ENCODE measurements at regions not wholly inside any gene's neighbourhood (a gene's known extent, or its start where the extent isn't known, plus 50 kb on each side); places are given as distances from the start of the nearest gene placed in this dataset.

DNA sequence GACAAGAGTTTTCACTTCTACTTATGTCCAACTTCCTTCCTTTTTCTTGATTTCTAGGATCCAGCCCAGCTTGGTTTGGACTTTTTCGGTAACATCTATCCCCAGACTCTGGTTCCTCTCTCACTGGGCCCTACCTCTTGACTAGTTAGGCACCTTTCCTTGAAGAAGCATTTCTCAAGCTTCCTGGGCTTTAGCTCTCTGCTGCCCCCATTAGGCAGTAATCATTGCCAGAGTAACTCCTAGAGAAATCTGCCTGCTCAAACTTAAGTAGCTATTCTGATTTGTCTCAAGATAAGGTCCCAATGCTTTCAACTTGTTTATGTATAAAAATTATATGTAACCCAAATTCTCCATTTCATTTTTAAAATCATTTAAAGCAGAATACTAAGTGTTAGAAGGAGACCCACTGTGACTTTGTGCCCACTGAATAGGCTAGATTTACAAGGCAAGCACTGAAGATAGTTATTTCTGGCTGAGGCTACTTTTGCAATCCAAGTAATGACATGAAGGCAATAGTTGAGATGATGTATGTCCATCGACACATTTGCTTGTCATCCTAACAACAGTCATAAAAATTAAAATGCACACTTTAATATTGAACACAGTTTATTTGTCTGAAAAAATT lies 275.0 kb upstream of the G2E3 start:
- Histone ChIP-seq H3K36me3 (ENCODE audit: insufficient read depth, low read length, poor library complexity, severe bottlenecking) (no peaks in the 10 kb centered on the region), H3K9me3 (ENCODE audit: low read depth, low read length, poor library complexity, severe bottlenecking) (no peaks in the 10 kb centered on the region), H3K27ac (ENCODE audit: low read depth, low read length, poor library complexity, severe bottlenecking) (no peak overlapping the region), H3K4me3 (ENCODE audit: low read depth, low read length, poor library complexity, severe bottlenecking) (no peak overlapping the region), H3K4me1 (ENCODE audit: insufficient read depth, low read length, poor library complexity, severe bottlenecking) (no peaks in the 10 kb centered on the region), H3K27me3 (replicated peaks; ENCODE audit: insufficient read depth, low read depth, low read length, poor library complexity) (no peaks in the 10 kb centered on the region)
- TF ChIP-seq EZH2 (IDR thresholded peaks at IDR 0.05; ENCODE audit: borderline replicate concordance, low read depth, low read length, poor library complexity, severe bottlenecking), result no peak
- TF ChIP-seq, protein P1, sequence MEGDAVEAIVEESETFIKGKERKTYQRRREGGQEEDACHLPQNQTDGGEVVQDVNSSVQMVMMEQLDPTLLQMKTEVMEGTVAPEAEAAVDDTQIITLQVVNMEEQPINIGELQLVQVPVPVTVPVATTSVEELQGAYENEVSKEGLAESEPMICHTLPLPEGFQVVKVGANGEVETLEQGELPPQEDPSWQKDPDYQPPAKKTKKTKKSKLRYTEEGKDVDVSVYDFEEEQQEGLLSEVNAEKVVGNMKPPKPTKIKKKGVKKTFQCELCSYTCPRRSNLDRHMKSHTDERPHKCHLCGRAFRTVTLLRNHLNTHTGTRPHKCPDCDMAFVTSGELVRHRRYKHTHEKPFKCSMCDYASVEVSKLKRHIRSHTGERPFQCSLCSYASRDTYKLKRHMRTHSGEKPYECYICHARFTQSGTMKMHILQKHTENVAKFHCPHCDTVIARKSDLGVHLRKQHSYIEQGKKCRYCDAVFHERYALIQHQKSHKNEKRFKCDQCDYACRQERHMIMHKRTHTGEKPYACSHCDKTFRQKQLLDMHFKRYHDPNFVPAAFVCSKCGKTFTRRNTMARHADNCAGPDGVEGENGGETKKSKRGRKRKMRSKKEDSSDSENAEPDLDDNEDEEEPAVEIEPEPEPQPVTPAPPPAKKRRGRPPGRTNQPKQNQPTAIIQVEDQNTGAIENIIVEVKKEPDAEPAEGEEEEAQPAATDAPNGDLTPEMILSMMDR (conservative IDR thresholded peaks at IDR 0.05; ENCODE audit: low read depth, low read length), result peak; percentile 90
- DNase-seq (ENCODE audit: low spot score), result peak; percentile 56
- ChIA-PET POLR2A (ENCODE audit: low non-redundant PET) (no interaction called here), CTCF (interaction anchor here (0.7 to 1.4 kb wide), 5 partner anchors 9 to 740 kb away, joined by 3 to 15 read pairs (median 3); no protein-coding TSS in a partner anchor)
- no TSS peak for BruUV-seq (replicated peaks)
- intact Hi-C loops (cut with micrococcal nuclease; ENCODE audit: unreplicated experiment), result no loop called here

DNA sequence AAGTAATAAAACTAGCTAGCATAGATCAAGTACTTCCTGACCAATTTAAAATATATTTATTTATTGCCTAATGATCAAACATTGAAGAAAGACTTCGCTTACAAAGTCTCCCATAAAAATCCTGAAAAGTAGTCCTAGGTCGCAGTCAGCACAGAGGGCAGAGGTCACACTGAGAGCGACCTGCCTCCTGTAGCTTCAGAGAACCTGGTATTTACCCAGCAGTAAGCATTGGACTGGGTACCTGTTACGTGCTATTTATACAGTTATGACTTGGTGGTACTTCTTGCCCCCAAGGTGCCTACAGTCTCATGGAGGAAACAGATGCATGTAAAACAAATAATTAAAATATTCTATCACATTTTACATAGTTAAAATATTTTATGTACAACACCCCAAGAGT lies 274.1 kb upstream of the G2E3 start:
- intact Hi-C loops (cut with micrococcal nuclease; ENCODE audit: unreplicated experiment), result no loop called here

DNA sequence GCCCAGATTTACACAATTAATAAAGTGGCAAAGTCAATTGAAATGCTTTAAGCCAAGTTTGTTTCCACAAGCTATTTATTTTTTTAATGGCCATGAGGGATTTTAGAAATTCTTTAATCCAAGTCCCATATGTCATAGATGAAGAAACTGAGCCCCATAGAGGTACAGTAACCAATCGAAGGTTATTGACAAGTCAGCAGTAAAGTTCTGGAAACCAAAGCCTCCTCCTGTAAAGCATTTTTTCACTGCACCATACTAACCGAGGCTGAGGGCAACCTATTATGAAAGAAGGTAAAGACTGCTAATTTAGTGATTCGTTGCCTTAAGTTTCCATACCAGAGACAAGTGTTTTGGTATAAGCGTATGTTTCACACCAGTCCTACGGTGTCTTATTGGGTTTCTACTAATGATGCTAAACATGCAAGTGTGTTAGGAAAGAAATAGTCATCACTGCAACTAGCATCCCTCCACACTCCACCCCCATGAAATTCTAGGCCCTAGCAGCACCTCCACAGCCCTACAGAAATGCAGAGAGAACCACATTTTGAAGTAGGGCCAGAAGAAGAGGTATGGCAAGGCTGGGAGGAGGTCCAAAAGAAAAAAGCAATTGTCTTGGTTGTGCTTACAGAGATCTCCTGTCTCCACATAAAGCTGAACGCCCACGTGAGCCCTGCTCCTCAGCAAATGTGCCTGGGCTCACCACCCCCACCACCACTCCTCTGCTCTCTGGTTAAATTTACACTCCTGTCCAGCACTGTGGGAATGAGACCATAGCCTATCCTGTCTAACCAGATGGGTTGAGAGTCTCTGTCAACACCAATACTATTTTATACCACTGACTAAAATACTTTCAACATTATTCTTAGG lies 271.1 kb upstream of the G2E3 start:
- no peaks in the 10 kb centered on the region for H3K4me1 ChIP-seq (ENCODE audit: insufficient read depth, low read length, poor library complexity, severe bottlenecking)
- BruUV-seq (replicated peaks), result no TSS peak
- no peak overlapping the region for H3K4me3 ChIP-seq (ENCODE audit: low read depth, low read length, poor library complexity, severe bottlenecking)
- DNase-seq (ENCODE audit: low spot score), result no peak
- CTCF ChIA-PET, result no interaction called here
- H3K36me3 ChIP-seq (ENCODE audit: insufficient read depth, low read length, poor library complexity, severe bottlenecking), result no peaks in the 10 kb centered on the region
- no peaks in the 10 kb centered on the region for H3K9me3 ChIP-seq (ENCODE audit: low read depth, low read length, poor library complexity, severe bottlenecking)
- H3K27ac ChIP-seq (ENCODE audit: low read depth, low read length, poor library complexity, severe bottlenecking), result no peak overlapping the region
- TF ChIP-seq EZH2 (IDR thresholded peaks at IDR 0.05; ENCODE audit: borderline replicate concordance, low read depth, low read length, poor library complexity, severe bottlenecking), result no peak
- TF ChIP-seq, protein P1 (conservative IDR thresholded peaks at IDR 0.05; ENCODE audit: low read depth, low read length), result no peak
- H3K27me3 ChIP-seq (replicated peaks; ENCODE audit: insufficient read depth, low read depth, low read length, poor library complexity), result no peaks in the 10 kb centered on the region
- intact Hi-C loops (cut with micrococcal nuclease; ENCODE audit: unreplicated experiment), result no loop called here
- POLR2A ChIA-PET (ENCODE audit: low non-redundant PET), result no interaction called here

More for the DNA sequence above, 274.1 kb upstream of the G2E3 start:
- no peak for TF ChIP-seq EZH2 (IDR thresholded peaks at IDR 0.05; ENCODE audit: borderline replicate concordance, low read depth, low read length, poor library complexity, severe bottlenecking)
- TF ChIP-seq, protein P1 (conservative IDR thresholded peaks at IDR 0.05; ENCODE audit: low read depth, low read length), result no peak
- BruUV-seq (replicated peaks), result no TSS peak
- no peak for DNase-seq (ENCODE audit: low spot score)
- H3K27me3 ChIP-seq (replicated peaks; ENCODE audit: insufficient read depth, low read depth, low read length, poor library complexity), result no peaks in the 10 kb centered on the region
- no peaks in the 10 kb centered on the region for H3K9me3 ChIP-seq (ENCODE audit: low read depth, low read length, poor library complexity, severe bottlenecking)
- H3K36me3 ChIP-seq (ENCODE audit: insufficient read depth, low read length, poor library complexity, severe bottlenecking), result no peaks in the 10 kb centered on the region
- CTCF ChIA-PET, result interaction anchor here (0.6 kb wide), 1 partner anchor 14 kb away, joined by 3 read pairs; no protein-coding TSS in a partner anchor
- no peak overlapping the region for H3K27ac ChIP-seq (ENCODE audit: low read depth, low read length, poor library complexity, severe bottlenecking)
- no peak overlapping the region for H3K4me3 ChIP-seq (ENCODE audit: low read depth, low read length, poor library complexity, severe bottlenecking)
- POLR2A ChIA-PET (ENCODE audit: low non-redundant PET), result no interaction called here
- H3K4me1 ChIP-seq (ENCODE audit: insufficient read depth, low read length, poor library complexity, severe bottlenecking), result no peaks in the 10 kb centered on the region
